H1 (cell line): ENCODE measurements at regions not wholly inside any gene's neighbourhood (a gene's known extent, or its start where the extent isn't known, plus 50 kb on each side); places are given as distances from the start of the nearest gene placed in this dataset.

Experiments used
- CTCF ChIA-PET: fragments of 300-600 bp; sonication (Branson Sonifier 250); formaldehyde crosslinking; loops from one replicate; lab custom pipeline; 2021; ENCODE audit not compliant: partially characterized antibody; lab: Charles Lee
- POLR2A ChIA-PET: fragments of 300-600 bp; sonication (Branson Sonifier 250); formaldehyde crosslinking; loops from one replicate; lab custom pipeline; 2021; ENCODE audit warnings: inconsistent platforms; ENCODE audit not compliant: partially characterized antibody; lab: Charles Lee
- DNase-seq, 2 experiments: peaks; one replicate each; pipeline versions ENCODE4 v3.0.0 to v3.0.0-alpha.2; 2010 to 2022; ENCODE audit warnings: low spot score in 2 of 2, low read depth in 1 of 2, mixed read lengths in 1 of 2
- FAIRE-seq: peaks from 2 replicates; lab custom pipeline; 2011; peaks lifted over from hg19 to GRCh38; lab: Jason Lieb, UNC
- H2AFZ ChIP-seq: 2 replicates; pipeline ENCODE4 v1.8.1; 2012; ENCODE audit warnings: low read length, inconsistent platforms
- H2AK5ac ChIP-seq: 2 replicates; pipeline ENCODE4 v1.6.1; 2013; ENCODE audit warnings: low read depth, low read length
- H2BK120ac ChIP-seq: replicated peaks from 2 replicates; pipeline ENCODE3; 2013; ENCODE audit warnings: low read depth, low read length, inconsistent platforms
- H2BK12ac ChIP-seq: 2 replicates; pipeline ENCODE4 v1.6.1; 2013; ENCODE audit warnings: low read depth, low read length
- H2BK15ac ChIP-seq: 2 replicates; pipeline ENCODE4 v1.6.1; 2013; ENCODE audit warnings: low read length
- H2BK20ac ChIP-seq: 2 replicates; pipeline ENCODE4 v1.6.1; 2013; ENCODE audit warnings: low read length
- H2BK5ac ChIP-seq: 2 replicates; pipeline ENCODE4 v1.6.1; 2013; ENCODE audit warnings: low read depth, low read length
- H3K14ac ChIP-seq: 2 replicates; pipeline ENCODE4 v1.6.1; 2013; ENCODE audit warnings: inconsistent platforms; ENCODE audit not compliant: insufficient read length
- H3K18ac ChIP-seq: 2 replicates; pipeline ENCODE4 v1.6.1; 2013; ENCODE audit warnings: low read length; ENCODE audit errors: extremely low read depth
- H3K23ac ChIP-seq: 2 replicates; pipeline ENCODE4 v1.6.1; 2013; ENCODE audit warnings: inconsistent platforms; ENCODE audit not compliant: insufficient read length
- H3K23me2 ChIP-seq: 2 replicates; pipeline ENCODE4 v1.6.1; 2013; ENCODE audit warnings: low read depth, low read length
- H3K27ac ChIP-seq: 2 replicates; pipeline ENCODE4 v1.6.1; 2011; ENCODE audit warnings: low read depth, low read length, inconsistent platforms
- H3K27me3 ChIP-seq, 4 experiments: replicated peaks in 1 of 4; 1 replicate in 1 of 4; 2 replicates in 3 of 4; pipeline versions ENCODE4 v1.6.1 to v1.8.1; 2011 to 2013; ENCODE audit warnings: low read length in 3 of 4, mild to moderate bottlenecking in 3 of 4, inconsistent platforms in 2 of 4, mixed read lengths in 2 of 4, moderate library complexity in 1 of 4; ENCODE audit not compliant: control insufficient read depth in 3 of 4, insufficient read depth in 3 of 4; ENCODE audit errors: extremely low read depth in 1 of 4
- H3K36me3 ChIP-seq, 4 experiments: 2 replicates each; pipeline versions ENCODE4 v1.6.1 to v1.8.1; 2011 to 2013; ENCODE audit warnings: mild to moderate bottlenecking in 4 of 4, low read length in 3 of 4, moderate library complexity in 2 of 4, control low read depth in 1 of 4, inconsistent platforms in 1 of 4; ENCODE audit not compliant: insufficient read depth in 4 of 4, control insufficient read depth in 2 of 4
- H3K4ac ChIP-seq: replicated peaks from 2 replicates; pipeline ENCODE3; 2013; ENCODE audit warnings: low read length, low read depth, mixed read lengths, inconsistent platforms; ENCODE audit not compliant: insufficient read length
- H3K4me1 ChIP-seq, 4 experiments: replicated peaks in 1 of 4; 1 replicate in 1 of 4; 2 replicates in 3 of 4; pipeline versions ENCODE4 v1.6.1 to v1.8.1; 2011 to 2013; ENCODE audit warnings: low read length in 3 of 4, inconsistent platforms in 2 of 4, mixed read lengths in 1 of 4; ENCODE audit not compliant: insufficient read depth in 4 of 4, control insufficient read depth in 3 of 4
- H3K4me2 ChIP-seq, 2 experiments: 2 replicates each; pipeline versions ENCODE4 v1.6.1 to v1.8.1; 2011 to 2013; ENCODE audit warnings: low read depth in 2 of 2, low read length in 2 of 2, control low read depth in 1 of 2, inconsistent platforms in 1 of 2, mild to moderate bottlenecking in 1 of 2; ENCODE audit not compliant: insufficient read depth in 1 of 2
- H3K4me3 ChIP-seq, 4 experiments: fragments of 200-600, 300-600 bp in 1 of 4; sonication (generic), shearing (Covaris generic), sonication (Bioruptor Twin) in 1 of 4; 2 replicates each; pipeline versions ENCODE4 v1.5.1 to v1.8.1; 2011 to 2016; ENCODE audit warnings: low read length in 4 of 4, low read depth in 3 of 4, control low read depth in 2 of 4, inconsistent platforms in 2 of 4, mild to moderate bottlenecking in 2 of 4, mixed read lengths in 1 of 4, moderate library complexity in 1 of 4; ENCODE audit not compliant: insufficient read depth in 2 of 4; ENCODE audit errors: extremely low read depth in 1 of 4
- H3K56ac ChIP-seq: replicated peaks from 2 replicates; pipeline ENCODE3; 2013; ENCODE audit warnings: low read depth, mild to moderate bottlenecking, mixed read lengths, low read length, inconsistent platforms; ENCODE audit not compliant: insufficient read length
- H3K79me1 ChIP-seq: 2 replicates; pipeline ENCODE4 v1.6.1; 2013; ENCODE audit warnings: low read depth, low read length, control low read depth
- H3K79me2 ChIP-seq, 2 experiments: 2 replicates each; pipeline versions ENCODE4 v1.6.1 to v1.8.1; 2012 to 2013; ENCODE audit warnings: low read length in 2 of 2, mild to moderate bottlenecking in 2 of 2, inconsistent platforms in 1 of 2; ENCODE audit not compliant: insufficient read depth in 2 of 2, control insufficient read depth in 1 of 2
- H3K9ac ChIP-seq, 4 experiments: replicated peaks in 1 of 4; 1 replicate in 1 of 4; 2 replicates in 3 of 4; pipeline versions ENCODE4 v1.6.1 to v1.8.1; 2011 to 2013; ENCODE audit warnings: low read depth in 3 of 4, low read length in 3 of 4, control low read depth in 2 of 4, mild to moderate bottlenecking in 2 of 4, moderate library complexity in 2 of 4, inconsistent platforms in 1 of 4; ENCODE audit errors: extremely low read depth in 1 of 4
- H3K9me3 ChIP-seq, 2 experiments: 2 replicates each; pipeline versions ENCODE4 v1.6.1 to v1.8.1; 2012 to 2013; ENCODE audit warnings: mild to moderate bottlenecking in 2 of 2, moderate library complexity in 2 of 2, control low read depth in 1 of 2, inconsistent platforms in 1 of 2, low read depth in 1 of 2, low read length in 1 of 2, mixed read lengths in 1 of 2; ENCODE audit not compliant: insufficient read depth in 2 of 2
- H4K20me1 ChIP-seq, 2 experiments: replicated peaks in 1 of 2; 2 replicates each; pipeline versions ENCODE3 to v1.8.1; 2011 to 2013; ENCODE audit warnings: inconsistent platforms in 2 of 2, low read length in 2 of 2, mild to moderate bottlenecking in 1 of 2; ENCODE audit not compliant: insufficient read depth in 2 of 2, control insufficient read depth in 1 of 2
- H4K5ac ChIP-seq: 2 replicates; pipeline ENCODE4 v1.6.1; 2013; ENCODE audit warnings: low read length, low read depth, mixed read lengths, inconsistent platforms; ENCODE audit not compliant: insufficient read length
- H4K8ac ChIP-seq: 2 replicates; pipeline ENCODE4 v1.8.0; 2013; ENCODE audit warnings: mild to moderate bottlenecking, moderate library complexity, low read length, inconsistent platforms; ENCODE audit not compliant: insufficient read depth; ENCODE audit errors: extremely low read depth
- H4K91ac ChIP-seq: replicated peaks from 2 replicates; pipeline ENCODE3; 2013; ENCODE audit warnings: low read length, mixed read lengths, inconsistent platforms; ENCODE audit not compliant: insufficient read length
- CREB1 ChIP-seq: IDR thresholded peaks from 2 replicates; pipeline ENCODE4 v1.6.1; 2012; ENCODE audit warnings: inconsistent platforms
- EZH2 ChIP-seq: fragments of 200-600 bp; sonication (generic); IDR thresholded peaks from 2 replicates; pipeline ENCODE4 v1.7.1; 2012; ENCODE audit warnings: low read depth, mild to moderate bottlenecking, moderate library complexity, low read length, inconsistent platforms; ENCODE audit not compliant: severe bottlenecking
- WGBS, 2 experiments: shearing (Covaris generic) in 1 of 2; methylation state at CpG; one replicate each; pipeline versions ENCODE4 v1.1.6 to v1.1.7; 2013 to 2015; ENCODE audit warnings: low lambda C conversion rate in 2 of 2, mixed read lengths in 2 of 2, inconsistent platforms in 1 of 2, low coverage in 1 of 2, missing lambda C conversion rate in 1 of 2; ENCODE audit not compliant: insufficient replicate concordance in 2 of 2, insufficient coverage in 1 of 2, insufficient read length in 1 of 2; ENCODE audit errors: extremely low coverage in 1 of 2, missing lambda C conversion rate in 1 of 2; 5-methylcytosine and 5-hydroxymethylcytosine counted together

GRCh38 chr7:12777257-12777656 lies 89.8 kb downstream of the ARL4A start:
- H4K91ac ChIP-seq: no peak overlapping the region
- no peak overlapping the region for H4K5ac ChIP-seq
- H2AK5ac ChIP-seq: no peak overlapping the region
- H3K79me1 ChIP-seq: no peaks in the 10 kb centered on the region
- H2BK120ac ChIP-seq: no peak overlapping the region
- no peak overlapping the region for H2BK15ac ChIP-seq
- no peak overlapping the region for H3K4me3 ChIP-seq
- no peaks in the 10 kb centered on the region for H3K9me3 ChIP-seq
- H3K79me2 ChIP-seq: no peaks in the 10 kb centered on the region
- no peak overlapping the region for H3K27ac ChIP-seq
- H3K18ac ChIP-seq: no peak overlapping the region
- no peak overlapping the region for H2AFZ ChIP-seq
- no peak overlapping the region for H3K9ac ChIP-seq
- no peaks in the 10 kb centered on the region for H4K20me1 ChIP-seq
- no peaks in the 10 kb centered on the region for H3K36me3 ChIP-seq
- no peak overlapping the region for H3K14ac ChIP-seq
- TF ChIP-seq EZH2 (no peak), CREB1 (no peak)
- no peak overlapping the region for H2BK5ac ChIP-seq
- no peak overlapping the region for H3K4ac ChIP-seq
- ChIA-PET CTCF (no interaction called here), POLR2A (no interaction called here)
- H2BK20ac ChIP-seq: no peak overlapping the region
- DNase-seq: no peak
- no peaks in the 10 kb centered on the region for H3K23me2 ChIP-seq
- no peak overlapping the region for H3K4me2 ChIP-seq
- H3K4me1 ChIP-seq: no peaks in the 10 kb centered on the region
- H2BK12ac ChIP-seq: no peak overlapping the region
- H3K23ac ChIP-seq: no peak overlapping the region
- FAIRE-seq: no peak
- H3K56ac ChIP-seq: no peak overlapping the region
- H4K8ac ChIP-seq: no peak overlapping the region
- no peaks in the 10 kb centered on the region for H3K27me3 ChIP-seq
- 91% methylated on average over 2 of the region's 2 CpGs; no CpG with 5 or more reads in 1 of the 2 experiments for WGBS, 2 experiments
